Activated naive CD4-positive, alpha-beta T cell treated with anti-CD3 and anti-CD28 coated beads, Interleukin-2, amount 50 U/mL, for 72 hours (primary cell): ENCODE measurements at regions not wholly inside any gene's neighbourhood (a gene's known extent, or its start where the extent isn't known, plus 50 kb on each side); places are given as distances from the start of the nearest gene placed in this dataset.

ENCODE experiments used
- ATAC-seq, 2 donors: fragments of 150-1000 bp; cut with Tn5 transposase; 2 replicates each; pipeline ENCODE4 v1.10.0; 2021; ENCODE audit warnings: mild to moderate bottlenecking in 2 of 2, moderate library complexity in 2 of 2
- DNase-seq, 2 donors: peaks; one replicate each; pipeline ENCODE4 v3.0.0; 2021 to 2022; ENCODE audit warnings: low spot score in 2 of 2
- H3K27ac Mint-ChIP-seq, 2 donors: one replicate each; pipeline ENCODE4 v1.8.0; 2022; ENCODE audit warnings: mild to moderate bottlenecking in 2 of 2, mixed read lengths in 2 of 2
- H3K36me3 Mint-ChIP-seq, 2 donors: one replicate each; pipeline ENCODE4 v1.8.0; 2022; ENCODE audit warnings: mixed read lengths in 2 of 2
- H3K9me3 Mint-ChIP-seq, 2 donors: one replicate each; pipeline ENCODE4 v1.8.0; 2022; ENCODE audit warnings: mixed read lengths in 2 of 2

GRCh38 chr11:80486678-80487077, 1045.8 kb upstream of the TENM4 start:
- peaks cover 0 to 6% of the 10 kb centered on the region in 2 donors for H3K36me3 Mint-ChIP-seq
- DNase-seq (no peak), ATAC-seq (no peak)
- H3K9me3 Mint-ChIP-seq, result peaks cover 28% of the 10 kb centered on the region in 2 donors
- H3K27ac Mint-ChIP-seq, result no peak overlapping the region

- ATAC-seq (no peak), DNase-seq (no peak)
- H3K36me3 Mint-ChIP-seq, result peaks cover 0 to 5% of the 10 kb centered on the region in 2 donors
- H3K27ac Mint-ChIP-seq, result no peak overlapping the region
- H3K9me3 Mint-ChIP-seq, result peaks cover 14 to 20% of the 10 kb centered on the region in 2 donors
Measured at GRCh38 chr11:80477178-80477577, 1036.3 kb upstream of the TENM4 start.

GRCh38 chr11:80473562-80473961, 1032.7 kb upstream of the TENM4 start:
- peaks cover 0 to 5% of the 10 kb centered on the region in 2 donors for H3K36me3 Mint-ChIP-seq
- H3K27ac Mint-ChIP-seq, result no peak overlapping the region
- ATAC-seq, result no peak
- peaks cover 18 to 24% of the 10 kb centered on the region in 2 donors for H3K9me3 Mint-ChIP-seq
- DNase-seq, result no peak

GRCh38 chr11:80469871-80470270, 1029.0 kb upstream of the TENM4 start:
- Mint-ChIP-seq H3K27ac (no peak overlapping the region), H3K36me3 (peaks cover 0 to 15% of the 10 kb centered on the region in 2 donors), H3K9me3 (peaks cover 29 to 40% of the 10 kb centered on the region in 2 donors)
- ATAC-seq, result no peak
- no peak for DNase-seq

GRCh38 chr11:80466570-80466969, 1025.7 kb upstream of the TENM4 start:
- Mint-ChIP-seq H3K27ac (no peak overlapping the region), H3K9me3 (peaks cover 23 to 30% of the 10 kb centered on the region in 2 donors), H3K36me3 (peaks cover 0 to 15% of the 10 kb centered on the region in 2 donors)
- DNase-seq (no peak), ATAC-seq (no peak)

- no peak for ATAC-seq
- peaks cover 31 to 35% of the 10 kb centered on the region in 2 donors for H3K9me3 Mint-ChIP-seq
- H3K36me3 Mint-ChIP-seq, result peaks cover 0 to 15% of the 10 kb centered on the region in 2 donors
- no peak for DNase-seq
- no peak overlapping the region for H3K27ac Mint-ChIP-seq
Measured at GRCh38 chr11:80462211-80462610, 1021.4 kb upstream of the TENM4 start.

GRCh38 chr11:80458376-80458775, 1017.5 kb upstream of the TENM4 start:
- no peak overlapping the region for H3K27ac Mint-ChIP-seq
- ATAC-seq (no peak), DNase-seq (no peak)
- H3K9me3 Mint-ChIP-seq, result peaks cover 22 to 32% of the 10 kb centered on the region in 2 donors
- no peaks in the 10 kb centered on the region for H3K36me3 Mint-ChIP-seq

- DNase-seq (no peak), ATAC-seq (no peak)
- H3K27ac Mint-ChIP-seq, result no peak overlapping the region
- H3K9me3 Mint-ChIP-seq, result peaks cover 22 to 32% of the 10 kb centered on the region in 2 donors
- H3K36me3 Mint-ChIP-seq, result no peaks in the 10 kb centered on the region
Measured at GRCh38 chr11:80457823-80458222, 1017.0 kb upstream of the TENM4 start.

- ATAC-seq (no peak), DNase-seq (no peak)
- peaks cover 27 to 37% of the 10 kb centered on the region in 2 donors for H3K9me3 Mint-ChIP-seq
- no peak overlapping the region for H3K27ac Mint-ChIP-seq
- no peaks in the 10 kb centered on the region for H3K36me3 Mint-ChIP-seq
Measured at GRCh38 chr11:80455818-80456217, 1015.0 kb upstream of the TENM4 start.

GRCh38 chr11:80451105-80451504, 1010.3 kb upstream of the TENM4 start:
- no peak overlapping the region for H3K27ac Mint-ChIP-seq
- H3K36me3 Mint-ChIP-seq, result no peaks in the 10 kb centered on the region
- ATAC-seq (no peak), DNase-seq (no peak)
- H3K9me3 Mint-ChIP-seq, result peaks cover 30 to 43% of the 10 kb centered on the region in 2 donors

GRCh38 chr11:80448709-80449108, 1007.9 kb upstream of the TENM4 start:
- Mint-ChIP-seq H3K36me3 (no peaks in the 10 kb centered on the region), H3K27ac (no peak overlapping the region), H3K9me3 (peaks cover 25 to 30% of the 10 kb centered on the region in 2 donors)
- no peak for DNase-seq
- no peak for ATAC-seq

- ATAC-seq (no peak), DNase-seq (no peak)
- peaks cover 24 to 33% of the 10 kb centered on the region in 2 donors for H3K9me3 Mint-ChIP-seq
- H3K36me3 Mint-ChIP-seq, result no peaks in the 10 kb centered on the region
- H3K27ac Mint-ChIP-seq, result no peak overlapping the region
Measured at GRCh38 chr11:80443177-80443576, 1002.3 kb upstream of the TENM4 start.

GRCh38 chr11:80441821-80442220, 1001.0 kb upstream of the TENM4 start:
- ATAC-seq, result no peak

GRCh38 chr11:80440835-80441234, 1000.0 kb upstream of the TENM4 start:
- peaks cover 14 to 25% of the 10 kb centered on the region in 2 donors for H3K9me3 Mint-ChIP-seq
- DNase-seq, result no peak
- H3K36me3 Mint-ChIP-seq, result no peaks in the 10 kb centered on the region
- no peak for ATAC-seq
- H3K27ac Mint-ChIP-seq, result no peak overlapping the region

More at GRCh38 chr11:80441821-80442220, 1001.0 kb upstream of the TENM4 start:
- peaks cover 24 to 31% of the 10 kb centered on the region in 2 donors for H3K9me3 Mint-ChIP-seq
- H3K27ac Mint-ChIP-seq, result no peak overlapping the region
- no peak for DNase-seq
- no peaks in the 10 kb centered on the region for H3K36me3 Mint-ChIP-seq

GRCh38 chr11:80436547-80436946, 995.7 kb upstream of the TENM4 start:
- no peak for ATAC-seq
- no peak overlapping the region for H3K27ac Mint-ChIP-seq
- no peak for DNase-seq
- H3K36me3 Mint-ChIP-seq, result peaks cover 0 to 4% of the 10 kb centered on the region in 2 donors
- H3K9me3 Mint-ChIP-seq, result peaks cover 32 to 35% of the 10 kb centered on the region in 2 donors

GRCh38 chr11:80435345-80435744, 994.5 kb upstream of the TENM4 start:
- no peak overlapping the region for H3K27ac Mint-ChIP-seq
- ATAC-seq (no peak), DNase-seq (no peak)
- peaks cover 0 to 4% of the 10 kb centered on the region in 2 donors for H3K36me3 Mint-ChIP-seq
- H3K9me3 Mint-ChIP-seq, result peaks cover 32 to 39% of the 10 kb centered on the region in 2 donors

- Mint-ChIP-seq H3K27ac (no peak overlapping the region), H3K36me3 (peaks cover 0 to 4% of the 10 kb centered on the region in 2 donors), H3K9me3 (peaks cover 19 to 25% of the 10 kb centered on the region in 2 donors)
- DNase-seq, result no peak
- ATAC-seq, result no peak
Measured at GRCh38 chr11:80432057-80432456, 991.2 kb upstream of the TENM4 start.

GRCh38 chr11:80424012-80424695, 983.3 kb upstream of the TENM4 start:
- no peak for ATAC-seq

More at GRCh38 chr11:80424012-80424695, 983.3 kb upstream of the TENM4 start:
- Mint-ChIP-seq H3K36me3 (no peaks in the 10 kb centered on the region), H3K27ac (no peak overlapping the region), H3K9me3 (peaks cover 8 to 12% of the 10 kb centered on the region in 2 donors)
- no peak for DNase-seq
